GM21825 (cell line): ENCODE measurements at regions not wholly inside any gene's neighbourhood (a gene's known extent, or its start where the extent isn't known, plus 50 kb on each side); places are given as distances from the start of the nearest gene placed in this dataset.
"Not testable (repeated sequence)": the region's sequence is repeated elsewhere in the genome, so short reads cannot be mapped to it uniquely, and the experiment has no call there.

Experiments
- ATAC-seq: cut with Tn5 transposase; IDR thresholded peaks from one replicate; pipeline ENCODE4 v1.9.1; 2021; ENCODE audit warnings: mild to moderate bottlenecking, moderate library complexity; ENCODE audit not compliant: unreplicated experiment

- not testable (repeated sequence) for ATAC-seq
Observed at GRCh38 chr4:69013933-69014332, 62.3 kb upstream of the UGT2A3 start.

- ATAC-seq, result not testable (repeated sequence)
Observed at GRCh38 chr4:69017986-69018385, 66.4 kb upstream of the UGT2A3 start.

GRCh38 chr4:69019538-69020461 lies 68.2 kb upstream of the UGT2A3 start:
- ATAC-seq, result not testable (repeated sequence)

- ATAC-seq, result not testable (repeated sequence)
Observed at GRCh38 chr4:69020462-69020807, 68.8 kb upstream of the UGT2A3 start.

GRCh38 chr4:69025191-69025998 lies 70.9 kb upstream of the UGT2B7 start:
- peak; percentile 85 for ATAC-seq

- ATAC-seq, result no peak
Observed at GRCh38 chr4:69025999-69026387, 70.3 kb upstream of the UGT2B7 start.

- no peak for ATAC-seq
Observed at GRCh38 chr4:69026974-69027373, 69.3 kb upstream of the UGT2B7 start.

- ATAC-seq, result no peak
Observed at GRCh38 chr4:69030326-69030725, 65.9 kb upstream of the UGT2B7 start.

GRCh38 chr4:69032847-69033638 lies 63.2 kb upstream of the UGT2B7 start:
- no peak for ATAC-seq

GRCh38 chr4:69034315-69034740 lies 61.9 kb upstream of the UGT2B7 start:
- ATAC-seq, result not testable (repeated sequence)

- no peak for ATAC-seq
Observed at GRCh38 chr4:69038582-69038981, 57.7 kb upstream of the UGT2B7 start.

- ATAC-seq, result no peak
Observed at GRCh38 chr4:69039071-69039470, 57.2 kb upstream of the UGT2B7 start.

- ATAC-seq, result no peak
Observed at GRCh38 chr4:69044247-69044646, 52.0 kb upstream of the UGT2B7 start.
